ENCODE measurements at regions not wholly inside any gene's neighbourhood (a gene's known extent, or its start where the extent isn't known, plus 50 kb on each side); places are given as distances from the start of the nearest gene placed in this dataset.

DNA sequence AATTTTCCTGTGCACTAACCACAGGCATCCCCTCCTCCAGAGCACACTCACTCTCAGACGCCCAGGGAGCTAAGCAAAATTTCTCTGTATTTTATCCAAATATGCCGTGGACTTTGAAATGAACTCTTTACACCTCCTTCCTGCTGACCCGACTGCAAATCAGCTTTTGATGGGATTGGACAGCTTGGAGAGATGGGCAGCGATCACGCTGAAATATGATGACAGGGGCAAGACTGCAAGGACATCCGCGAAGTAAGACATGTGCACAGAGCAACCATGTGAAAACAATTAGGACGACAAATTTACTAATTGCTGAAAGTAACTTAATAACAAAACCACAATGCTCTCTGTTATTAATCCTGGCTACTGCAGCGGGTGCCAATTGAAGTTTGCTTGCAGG is 64.6 kb upstream of the CLDN14 start:
- TF ChIP-seq, protein P1, sequence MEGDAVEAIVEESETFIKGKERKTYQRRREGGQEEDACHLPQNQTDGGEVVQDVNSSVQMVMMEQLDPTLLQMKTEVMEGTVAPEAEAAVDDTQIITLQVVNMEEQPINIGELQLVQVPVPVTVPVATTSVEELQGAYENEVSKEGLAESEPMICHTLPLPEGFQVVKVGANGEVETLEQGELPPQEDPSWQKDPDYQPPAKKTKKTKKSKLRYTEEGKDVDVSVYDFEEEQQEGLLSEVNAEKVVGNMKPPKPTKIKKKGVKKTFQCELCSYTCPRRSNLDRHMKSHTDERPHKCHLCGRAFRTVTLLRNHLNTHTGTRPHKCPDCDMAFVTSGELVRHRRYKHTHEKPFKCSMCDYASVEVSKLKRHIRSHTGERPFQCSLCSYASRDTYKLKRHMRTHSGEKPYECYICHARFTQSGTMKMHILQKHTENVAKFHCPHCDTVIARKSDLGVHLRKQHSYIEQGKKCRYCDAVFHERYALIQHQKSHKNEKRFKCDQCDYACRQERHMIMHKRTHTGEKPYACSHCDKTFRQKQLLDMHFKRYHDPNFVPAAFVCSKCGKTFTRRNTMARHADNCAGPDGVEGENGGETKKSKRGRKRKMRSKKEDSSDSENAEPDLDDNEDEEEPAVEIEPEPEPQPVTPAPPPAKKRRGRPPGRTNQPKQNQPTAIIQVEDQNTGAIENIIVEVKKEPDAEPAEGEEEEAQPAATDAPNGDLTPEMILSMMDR (IDR thresholded peaks at IDR 0.05) = no peak
- TF ChIP-seq POLR2A (IDR thresholded peaks at IDR 0.05) = no peak

Measured in thyroid gland (tissue), 4 donors.